ENCODE measurements at regions not wholly inside any gene's neighbourhood (a gene's known extent, or its start where the extent isn't known, plus 50 kb on each side); places are given as distances from the start of the nearest gene placed in this dataset.

GRCh38 chr2:104493698-104494097, 360.2 kb upstream of the POU3F3 start:
- DNase-seq (ENCODE audit: low spot score): no peak
- H3K4me2 ChIP-seq (ENCODE audit: low read depth, low read length): no peak overlapping the region
- H3K9me3 ChIP-seq (ENCODE audit: low read length): no peaks in the 10 kb centered on the region
- H2AFZ ChIP-seq (ENCODE audit: low read length): no peak overlapping the region
- WGBS (ENCODE audit: low lambda C conversion rate): 81% methylated on average over 1 of the region's 1 CpG
- peaks cover 10% of the 10 kb centered on the region for H3K4me1 ChIP-seq (ENCODE audit: insufficient read depth, low read length)
- H3K9ac ChIP-seq (ENCODE audit: insufficient read depth, low read depth, low read length): no peak overlapping the region
- ChIA-PET CTCF (ENCODE audit: low intra/inter-chr PET ratio, low total read pairs) (no interaction called here), POLR2A (no interaction called here)
- no peaks in the 10 kb centered on the region for H3K79me2 ChIP-seq (ENCODE audit: insufficient read depth, low read length)
- H3K36me3 ChIP-seq (replicated peaks in 1 of 2; ENCODE audit: control insufficient read depth in 1 of 2, insufficient read depth in 2 of 2, low read length in 2 of 2): no peaks in the 10 kb centered on the region
- no peak overlapping the region for H3K4me3 ChIP-seq (replicated peaks in 1 of 3; ENCODE audit: insufficient read depth in 1 of 3, low read depth in 2 of 3, low read length in 3 of 3)
- FAIRE-seq: no peak
- no peaks in the 10 kb centered on the region for H3K27me3 ChIP-seq (ENCODE audit: control insufficient read depth in 1 of 2, insufficient read depth in 2 of 2, low read length in 2 of 2)
- no peaks in the 10 kb centered on the region for H4K20me1 ChIP-seq (ENCODE audit: insufficient read depth, low read length)
- TF ChIP-seq, protein P1, sequence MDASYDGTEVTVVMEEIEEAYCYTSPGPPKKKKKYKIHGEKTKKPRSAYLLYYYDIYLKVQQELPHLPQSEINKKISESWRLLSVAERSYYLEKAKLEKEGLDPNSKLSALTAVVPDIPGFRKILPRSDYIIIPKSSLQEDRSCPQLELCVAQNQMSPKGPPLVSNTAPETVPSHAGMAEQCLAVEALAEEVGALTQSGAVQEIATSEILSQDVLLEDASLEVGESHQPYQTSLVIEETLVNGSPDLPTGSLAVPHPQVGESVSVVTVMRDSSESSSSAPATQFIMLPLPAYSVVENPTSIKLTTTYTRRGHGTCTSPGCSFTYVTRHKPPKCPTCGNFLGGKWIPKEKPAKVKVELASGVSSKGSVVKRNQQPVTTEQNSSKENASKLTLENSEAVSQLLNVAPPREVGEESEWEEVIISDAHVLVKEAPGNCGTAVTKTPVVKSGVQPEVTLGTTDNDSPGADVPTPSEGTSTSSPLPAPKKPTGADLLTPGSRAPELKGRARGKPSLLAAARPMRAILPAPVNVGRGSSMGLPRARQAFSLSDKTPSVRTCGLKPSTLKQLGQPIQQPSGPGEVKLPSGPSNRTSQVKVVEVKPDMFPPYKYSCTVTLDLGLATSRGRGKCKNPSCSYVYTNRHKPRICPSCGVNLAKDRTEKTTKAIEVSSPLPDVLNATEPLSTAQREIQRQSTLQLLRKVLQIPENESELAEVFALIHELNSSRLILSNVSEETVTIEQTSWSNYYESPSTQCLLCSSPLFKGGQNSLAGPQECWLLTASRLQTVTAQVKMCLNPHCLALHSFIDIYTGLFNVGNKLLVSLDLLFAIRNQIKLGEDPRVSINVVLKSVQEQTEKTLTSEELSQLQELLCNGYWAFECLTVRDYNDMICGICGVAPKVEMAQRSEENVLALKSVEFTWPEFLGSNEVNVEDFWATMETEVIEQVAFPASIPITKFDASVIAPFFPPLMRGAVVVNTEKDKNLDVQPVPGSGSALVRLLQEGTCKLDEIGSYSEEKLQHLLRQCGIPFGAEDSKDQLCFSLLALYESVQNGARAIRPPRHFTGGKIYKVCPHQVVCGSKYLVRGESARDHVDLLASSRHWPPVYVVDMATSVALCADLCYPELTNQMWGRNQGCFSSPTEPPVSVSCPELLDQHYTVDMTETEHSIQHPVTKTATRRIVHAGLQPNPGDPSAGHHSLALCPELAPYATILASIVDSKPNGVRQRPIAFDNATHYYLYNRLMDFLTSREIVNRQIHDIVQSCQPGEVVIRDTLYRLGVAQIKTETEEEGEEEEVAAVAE (CRISPR knock-in tag; IDR thresholded peaks at IDR 0.05; ENCODE audit: borderline replicate concordance): no peak
- TF ChIP-seq CEBPB (IDR thresholded peaks at IDR 0.05; ENCODE audit: borderline replicate concordance, low read depth, low read length) (peak; percentile 58; the same call in 1 of the 2 replicates), CEBPG (CRISPR knock-in tag; IDR thresholded peaks at IDR 0.05) (0 out of 2 replicates have a peak, but pooled peaks have one; percentile 9)
- TF ChIP-seq, protein P2, sequence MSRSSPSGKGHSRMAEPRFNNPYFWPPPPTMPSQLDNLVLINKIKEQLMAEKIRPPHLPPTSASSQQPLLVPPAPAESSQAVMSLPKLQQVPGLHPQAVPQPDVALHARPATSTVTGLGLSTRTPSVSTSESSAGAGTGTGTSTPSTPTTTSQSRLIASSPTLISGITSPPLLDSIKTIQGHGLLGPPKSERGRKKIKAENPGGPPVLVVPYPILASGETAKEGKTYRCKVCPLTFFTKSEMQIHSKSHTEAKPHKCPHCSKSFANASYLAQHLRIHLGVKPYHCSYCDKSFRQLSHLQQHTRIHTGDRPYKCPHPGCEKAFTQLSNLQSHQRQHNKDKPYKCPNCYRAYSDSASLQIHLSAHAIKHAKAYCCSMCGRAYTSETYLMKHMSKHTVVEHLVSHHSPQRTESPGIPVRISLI (CRISPR knock-in tag; IDR thresholded peaks at IDR 0.05; ENCODE audit: borderline replicate concordance): peak; percentile 51; the same call in 1 of the 2 replicates
- BruUV-seq (replicated peaks): no TSS peak
- in situ Hi-C loops (cut with HindIII; ENCODE audit: extremely low pct_ligation_motif_present, low pct_unique_long_range_greater_than_20kb) (no loop called here), intact Hi-C loops (cut with micrococcal nuclease; ENCODE audit: unreplicated experiment) (no loop called here)
- H3K27ac ChIP-seq (ENCODE audit: extremely low read length, insufficient read depth, low read length): no peak overlapping the region
- ATAC-seq: 0 out of 3 replicates have a peak, but pooled peaks have one; percentile 26

All from HepG2 (cell line).